Astrocyte (in vitro differentiated cells and primary cell): ENCODE measurements at regions not wholly inside any gene's neighbourhood (a gene's known extent, or its start where the extent isn't known, plus 50 kb on each side); places are given as distances from the start of the nearest gene placed in this dataset.

Experiments
- EZH2 ChIP-seq: IDR thresholded peaks from 2 replicates; pipeline ENCODE4 v1.6.1; 2012; ENCODE audit warnings: mild to moderate bottlenecking, low read length, inconsistent platforms; ENCODE audit not compliant: insufficient read depth
- TF ChIP-seq, protein P1 (sequence below): IDR thresholded peaks from 2 replicates; pipeline ENCODE4 v1.5.1; 2011; ENCODE audit warnings: low read depth, mild to moderate bottlenecking, inconsistent platforms, low read length, moderate library complexity; ENCODE audit not compliant: insufficient read depth

DNA sequence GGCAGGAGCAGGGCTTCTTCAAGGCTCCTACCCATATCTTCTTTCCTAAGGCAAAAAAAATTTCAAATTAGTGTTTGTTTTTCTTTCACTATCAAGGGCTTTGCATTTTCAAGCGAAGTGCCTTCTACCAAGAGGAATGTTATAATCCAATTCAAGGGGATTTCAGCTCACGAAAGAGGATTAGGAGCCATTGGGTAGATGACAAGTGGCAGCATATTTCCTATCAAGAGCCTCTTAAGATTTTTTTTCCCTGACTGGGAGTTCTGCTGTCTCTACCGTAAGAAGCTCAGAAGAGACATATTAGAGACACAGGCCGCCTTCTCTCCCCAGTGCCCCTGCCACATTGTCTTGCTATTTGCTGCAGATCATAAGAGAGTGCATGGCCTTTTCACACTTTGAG, 55.9 kb upstream of the BMAL1 start:
- TF ChIP-seq, protein P1, sequence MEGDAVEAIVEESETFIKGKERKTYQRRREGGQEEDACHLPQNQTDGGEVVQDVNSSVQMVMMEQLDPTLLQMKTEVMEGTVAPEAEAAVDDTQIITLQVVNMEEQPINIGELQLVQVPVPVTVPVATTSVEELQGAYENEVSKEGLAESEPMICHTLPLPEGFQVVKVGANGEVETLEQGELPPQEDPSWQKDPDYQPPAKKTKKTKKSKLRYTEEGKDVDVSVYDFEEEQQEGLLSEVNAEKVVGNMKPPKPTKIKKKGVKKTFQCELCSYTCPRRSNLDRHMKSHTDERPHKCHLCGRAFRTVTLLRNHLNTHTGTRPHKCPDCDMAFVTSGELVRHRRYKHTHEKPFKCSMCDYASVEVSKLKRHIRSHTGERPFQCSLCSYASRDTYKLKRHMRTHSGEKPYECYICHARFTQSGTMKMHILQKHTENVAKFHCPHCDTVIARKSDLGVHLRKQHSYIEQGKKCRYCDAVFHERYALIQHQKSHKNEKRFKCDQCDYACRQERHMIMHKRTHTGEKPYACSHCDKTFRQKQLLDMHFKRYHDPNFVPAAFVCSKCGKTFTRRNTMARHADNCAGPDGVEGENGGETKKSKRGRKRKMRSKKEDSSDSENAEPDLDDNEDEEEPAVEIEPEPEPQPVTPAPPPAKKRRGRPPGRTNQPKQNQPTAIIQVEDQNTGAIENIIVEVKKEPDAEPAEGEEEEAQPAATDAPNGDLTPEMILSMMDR, result no peak
- no peak for TF ChIP-seq EZH2
